SK-N-SH (cell line): ENCODE measurements at regions not wholly inside any gene's neighbourhood (a gene's known extent, or its start where the extent isn't known, plus 50 kb on each side); places are given as distances from the start of the nearest gene placed in this dataset.

Source experiments
- CTCF ChIA-PET: fragments of 300-600, 350-600 bp; formaldehyde crosslinking; extraction: SDS; loops from one replicate; lab custom pipeline; 2021; lab: Yijun Ruan, JAX
- POLR2A ChIA-PET: fragments of 350-600 bp; sonication (Branson Sonifier 250); formaldehyde crosslinking; extraction: SDS; loops from one replicate; lab custom pipeline; 2020; ENCODE audit warnings: antibody characterized with exemption, inconsistent platforms; lab: Yijun Ruan, JAX
- DNase-seq: peaks from one replicate; pipeline ENCODE4 v3.0.0; 2012
- H2AFZ ChIP-seq: fragments of 200-600 bp; sonication (generic); 2 replicates; pipeline ENCODE4 v1.8.1; 2016; ENCODE audit warnings: antibody characterized with exemption, mild to moderate bottlenecking, low read depth
- H3F3A ChIP-seq: fragments of 200-600 bp; sonication (generic); replicated peaks from 2 replicates; pipeline ENCODE3; 2016; ENCODE audit warnings: antibody characterized with exemption, mild to moderate bottlenecking; ENCODE audit not compliant: insufficient read depth
- H3K27ac ChIP-seq, 2 experiments: fragments of 200-500 bp in 1 of 2; fragments of 200-600 bp in 1 of 2; sonication (Bioruptor generic) in 1 of 2; sonication (generic), shearing (Covaris generic) in 1 of 2; 2 replicates each; pipeline versions ENCODE4 v1.5.1 to v1.6.1; 2014 to 2016; ENCODE audit warnings: low read depth in 2 of 2, inconsistent platforms in 1 of 2, low read length in 1 of 2, mild to moderate bottlenecking in 1 of 2, mixed read lengths in 1 of 2
- H3K27me3 ChIP-seq: fragments of 200-600 bp; sonication (generic), shearing (Covaris generic); 2 replicates; pipeline ENCODE4 v1.6.1; 2016; ENCODE audit warnings: mixed run types; ENCODE audit not compliant: insufficient read depth
- H3K36me3 ChIP-seq, 2 experiments: fragments of 200-500 bp in 1 of 2; fragments of 200-600 bp in 1 of 2; sonication (Bioruptor generic) in 1 of 2; sonication (generic) in 1 of 2; replicated peaks in 1 of 2; 2 replicates each; pipeline versions ENCODE3 to v1.5.1; 2014 to 2016; ENCODE audit warnings: low read length in 1 of 2, mild to moderate bottlenecking in 1 of 2; ENCODE audit not compliant: insufficient read depth in 2 of 2, control insufficient read depth in 1 of 2
- H3K4me1 ChIP-seq, 2 experiments: fragments of 200-500 bp in 1 of 2; fragments of 200-600 bp in 1 of 2; sonication (Bioruptor generic) in 1 of 2; sonication (generic), shearing (Covaris generic) in 1 of 2; 2 replicates each; pipeline versions ENCODE4 v1.5.1 to v1.6.1; 2014 to 2016; ENCODE audit warnings: low read depth in 1 of 2, low read length in 1 of 2, mixed run types in 1 of 2; ENCODE audit not compliant: insufficient read depth in 2 of 2, control insufficient read depth in 1 of 2
- H3K4me2 ChIP-seq: fragments of 200-600 bp; sonication (generic), shearing (Covaris generic); 2 replicates; pipeline ENCODE4 v1.6.1; 2017; ENCODE audit warnings: mixed run types
- H3K4me3 ChIP-seq, 2 experiments: fragments of 200-500 bp in 1 of 2; fragments of 200-600 bp in 1 of 2; sonication (Bioruptor generic) in 1 of 2; sonication (generic), shearing (Covaris generic) in 1 of 2; 2 replicates each; pipeline versions ENCODE4 v1.5.1 to v1.8.1; 2014 to 2016; ENCODE audit warnings: low read depth in 2 of 2, inconsistent platforms in 1 of 2, low read length in 1 of 2, mild to moderate bottlenecking in 1 of 2, mixed read lengths in 1 of 2, moderate library complexity in 1 of 2
- H3K79me2 ChIP-seq: fragments of 200-600 bp; sonication (generic); 2 replicates; pipeline ENCODE4 v1.8.1; 2017; ENCODE audit warnings: mild to moderate bottlenecking; ENCODE audit not compliant: insufficient read depth
- H3K9ac ChIP-seq: fragments of 200-600 bp; sonication (generic); 2 replicates; pipeline ENCODE4 v1.6.1; 2017; ENCODE audit warnings: mixed run types
- H3K9me2 ChIP-seq: fragments of 200-600 bp; sonication (generic); 2 replicates; pipeline ENCODE4 v1.6.1; 2017; ENCODE audit warnings: mixed run types
- H3K9me3 ChIP-seq: fragments of 200-600 bp; sonication (generic); 2 replicates; pipeline ENCODE4 v1.6.1; 2017; ENCODE audit warnings: mixed run types, mild to moderate bottlenecking, moderate library complexity
- H4K20me1 ChIP-seq: fragments of 200-600 bp; sonication (generic); 2 replicates; pipeline ENCODE4 v1.6.1; 2017; ENCODE audit warnings: mild to moderate bottlenecking, mixed run types; ENCODE audit not compliant: insufficient read depth
- FOXJ3 ChIP-seq: sonication (generic); formaldehyde crosslinking; IDR thresholded peaks from 2 replicates; pipeline ENCODE4 v1.5.1; 2020; ENCODE audit warnings: mild to moderate bottlenecking, missing genetic modification reagents
- FOXM1 ChIP-seq: IDR thresholded peaks from 2 replicates; pipeline ENCODE4 v1.4.0; 2012; ENCODE audit warnings: low read depth, mild to moderate bottlenecking
- GABPA ChIP-seq: IDR thresholded peaks from 2 replicates; pipeline ENCODE4 v1.4.0; 2012; ENCODE audit warnings: low read depth, mild to moderate bottlenecking
- JUND ChIP-seq: IDR thresholded peaks from 2 replicates; pipeline ENCODE4 v1.4.0; 2012
- MEF2A ChIP-seq: IDR thresholded peaks from 2 replicates; pipeline ENCODE4 v1.4.0; 2012; ENCODE audit warnings: low read depth, borderline replicate concordance
- MXI1 ChIP-seq: IDR thresholded peaks from 2 replicates; pipeline ENCODE4 v1.6.1; 2012; ENCODE audit warnings: mild to moderate bottlenecking, low read depth, low read length, improper control_type of control experiment
- NFIC ChIP-seq: IDR thresholded peaks from 2 replicates; pipeline ENCODE4 v1.4.0; 2012; ENCODE audit warnings: borderline replicate concordance
- NRF1 ChIP-seq: IDR thresholded peaks from 2 replicates; pipeline ENCODE4 v1.6.1; 2012; ENCODE audit warnings: low read depth, mild to moderate bottlenecking, low read length
- POLR2AphosphoS5 ChIP-seq: IDR thresholded peaks from 2 replicates; pipeline ENCODE4 v1.6.1; 2012; ENCODE audit warnings: low read depth, low read length
- RAD21 ChIP-seq: IDR thresholded peaks from 2 replicates; pipeline ENCODE4 v1.6.1; 2012; ENCODE audit warnings: mild to moderate bottlenecking, low read length
- RCOR1 ChIP-seq: fragments of 150-350 bp; IDR thresholded peaks from 2 replicates; pipeline ENCODE4 v1.6.1; 2017; ENCODE audit warnings: antibody characterized with exemption, low read length
- RXRA ChIP-seq: IDR thresholded peaks from 2 replicates; pipeline ENCODE4 v1.4.0; 2012; ENCODE audit warnings: low read depth, mild to moderate bottlenecking, borderline replicate concordance
- SIN3A ChIP-seq: IDR thresholded peaks from 2 replicates; pipeline ENCODE4 v1.6.1; 2012; ENCODE audit warnings: low read depth, mild to moderate bottlenecking, low read length, moderate library complexity, borderline replicate concordance
- TAF1 ChIP-seq: IDR thresholded peaks from 2 replicates; pipeline ENCODE4 v1.6.1; 2012; ENCODE audit warnings: low read depth, mild to moderate bottlenecking, low read length, moderate library complexity, borderline replicate concordance
- TCF12 ChIP-seq: IDR thresholded peaks from 2 replicates; pipeline ENCODE4 v1.4.0; 2012
- YY1 ChIP-seq: IDR thresholded peaks from 2 replicates; pipeline ENCODE4 v1.4.0; 2012; ENCODE audit warnings: low read depth, mild to moderate bottlenecking
- WGBS: methylation state at CpG from one replicate; pipeline ENCODE4 v1.1.6; 2017; ENCODE audit warnings: low lambda C conversion rate; 5-methylcytosine and 5-hydroxymethylcytosine counted together
- TF ChIP-seq, protein P1 (sequence below): fragments of 150-350 bp; IDR thresholded peaks from 2 replicates; pipeline ENCODE4 v1.6.1; 2017; ENCODE audit warnings: antibody characterized with exemption, low read length, low read depth, borderline replicate concordance
- TF ChIP-seq, protein P2 (sequence below): IDR thresholded peaks from 2 replicates; pipeline ENCODE4; 2012
- TF ChIP-seq, protein P3 (sequence below): IDR thresholded peaks from 2 replicates; pipeline ENCODE4 v1.4.0; 2012; ENCODE audit warnings: low read depth
- TF ChIP-seq, protein P4 (sequence below): IDR thresholded peaks from 2 replicates; pipeline ENCODE4 v1.6.1; 2012; ENCODE audit warnings: mild to moderate bottlenecking, low read depth, low read length, moderate library complexity
- TF ChIP-seq, protein P5 (sequence below): IDR thresholded peaks from 2 replicates; pipeline ENCODE4 v1.4.0; 2012; ENCODE audit warnings: low read depth, borderline replicate concordance
- TF ChIP-seq, protein P6 (sequence below): IDR thresholded peaks from 2 replicates; pipeline ENCODE4 v1.4.0; 2012; ENCODE audit warnings: low read depth, borderline replicate concordance

DNA sequence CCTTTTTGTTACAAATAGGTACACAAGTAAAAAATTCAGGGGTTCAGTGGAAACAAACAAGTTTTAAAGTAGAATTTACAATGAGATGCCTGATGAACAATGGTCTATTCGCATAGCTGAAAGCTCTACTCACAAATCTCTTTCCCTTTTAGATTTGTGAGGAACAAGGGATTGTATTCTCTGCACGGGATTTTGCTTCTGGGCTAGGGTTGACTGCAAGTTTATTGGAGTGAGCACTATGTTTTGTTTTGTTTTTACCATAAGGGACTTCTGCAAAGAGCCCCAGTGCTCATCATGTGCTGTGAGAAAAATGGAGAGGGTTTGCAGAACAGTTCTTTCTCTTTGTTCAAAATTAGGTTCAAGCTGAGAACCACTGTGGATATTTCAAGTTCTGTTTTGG is 160.5 kb downstream of the DLEU7 start:
- no peaks in the 10 kb centered on the region for H3K36me3 ChIP-seq
- no peak for DNase-seq
- POLR2A ChIA-PET: no interaction called here
- H3K4me2 ChIP-seq: no peak overlapping the region
- 84% methylated on average over 2 of the region's 2 CpGs for WGBS
- H3K9ac ChIP-seq: no peak overlapping the region
- H4K20me1 ChIP-seq: no peaks in the 10 kb centered on the region
- no peaks in the 10 kb centered on the region for H3K9me2 ChIP-seq
- no peak overlapping the region for H3K4me3 ChIP-seq
- H3K79me2 ChIP-seq: no peaks in the 10 kb centered on the region
- H2AFZ ChIP-seq: no peak overlapping the region
- H3K27me3 ChIP-seq: no peaks in the 10 kb centered on the region
- TF ChIP-seq RXRA (no peak), FOXM1 (no peak), RAD21 (no peak), YY1 (no peak), SIN3A (no peak), NFIC (no peak), POLR2AphosphoS5 (no peak), RCOR1 (no peak), FOXJ3 (CRISPR knock-in tag) (no peak), NRF1 (no peak), JUND (no peak)
- TF ChIP-seq, protein P1, sequence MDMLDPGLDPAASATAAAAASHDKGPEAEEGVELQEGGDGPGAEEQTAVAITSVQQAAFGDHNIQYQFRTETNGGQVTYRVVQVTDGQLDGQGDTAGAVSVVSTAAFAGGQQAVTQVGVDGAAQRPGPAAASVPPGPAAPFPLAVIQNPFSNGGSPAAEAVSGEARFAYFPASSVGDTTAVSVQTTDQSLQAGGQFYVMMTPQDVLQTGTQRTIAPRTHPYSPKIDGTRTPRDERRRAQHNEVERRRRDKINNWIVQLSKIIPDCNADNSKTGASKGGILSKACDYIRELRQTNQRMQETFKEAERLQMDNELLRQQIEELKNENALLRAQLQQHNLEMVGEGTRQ: no peak
- TF ChIP-seq, protein P2, sequence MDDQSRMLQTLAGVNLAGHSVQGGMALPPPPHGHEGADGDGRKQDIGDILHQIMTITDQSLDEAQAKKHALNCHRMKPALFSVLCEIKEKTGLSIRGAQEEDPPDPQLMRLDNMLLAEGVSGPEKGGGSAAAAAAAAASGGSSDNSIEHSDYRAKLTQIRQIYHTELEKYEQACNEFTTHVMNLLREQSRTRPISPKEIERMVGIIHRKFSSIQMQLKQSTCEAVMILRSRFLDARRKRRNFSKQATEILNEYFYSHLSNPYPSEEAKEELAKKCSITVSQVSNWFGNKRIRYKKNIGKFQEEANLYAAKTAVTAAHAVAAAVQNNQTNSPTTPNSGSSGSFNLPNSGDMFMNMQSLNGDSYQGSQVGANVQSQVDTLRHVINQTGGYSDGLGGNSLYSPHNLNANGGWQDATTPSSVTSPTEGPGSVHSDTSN: no peak
- H3K4me1 ChIP-seq: peaks cover 7 to 23% of the 10 kb centered on the region in 2 experiments
- H3K27ac ChIP-seq: no peak overlapping the region
- CTCF ChIA-PET: no interaction called here
- H3F3A ChIP-seq: peaks cover 11% of the 10 kb centered on the region
- no peaks in the 10 kb centered on the region for H3K9me3 ChIP-seq

DNA sequence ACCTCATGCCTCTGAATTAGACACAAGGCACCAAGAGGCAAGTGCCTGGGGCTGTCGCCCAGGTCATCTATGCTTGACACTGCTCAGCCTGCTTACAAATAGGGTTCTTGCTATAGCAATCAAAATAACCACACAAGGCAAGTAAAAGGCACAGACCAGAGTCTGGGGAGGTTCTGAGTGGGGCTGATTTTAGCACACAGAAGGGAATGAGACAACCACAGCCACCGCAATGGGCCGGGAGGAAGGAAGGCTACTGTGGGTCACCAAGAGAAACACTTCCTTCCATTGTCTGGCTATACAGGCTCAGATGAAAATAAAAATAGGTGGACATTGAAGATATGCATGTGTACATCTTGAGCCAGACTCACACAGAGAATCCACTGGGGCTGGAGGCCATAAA is 159.1 kb downstream of the DLEU7 start:
- no peaks in the 10 kb centered on the region for H3K9me3 ChIP-seq
- no peaks in the 10 kb centered on the region for H3K27me3 ChIP-seq
- H3K9me2 ChIP-seq: no peaks in the 10 kb centered on the region
- no peak overlapping the region for H2AFZ ChIP-seq
- no peak overlapping the region for H3K9ac ChIP-seq
- POLR2A ChIA-PET: no interaction called here
- no peaks in the 10 kb centered on the region for H3K36me3 ChIP-seq
- no peaks in the 10 kb centered on the region for H4K20me1 ChIP-seq
- CTCF ChIA-PET: no interaction called here
- H3F3A ChIP-seq: peaks cover 3% of the 10 kb centered on the region
- H3K4me2 ChIP-seq: no peak overlapping the region
- no peak overlapping the region for H3K27ac ChIP-seq
- peaks cover 7 to 9% of the 10 kb centered on the region in 2 experiments; a peak in 3 of 4 replicates for H3K4me1 ChIP-seq
- H3K4me3 ChIP-seq: no peak overlapping the region
- WGBS: 93% methylated on average over 3 of the region's 3 CpGs
- DNase-seq: no peak
- no peaks in the 10 kb centered on the region for H3K79me2 ChIP-seq
- TF ChIP-seq GABPA: no peak
- no peak for TF ChIP-seq FOXJ3 (CRISPR knock-in tag)
- TF ChIP-seq, protein P3, sequence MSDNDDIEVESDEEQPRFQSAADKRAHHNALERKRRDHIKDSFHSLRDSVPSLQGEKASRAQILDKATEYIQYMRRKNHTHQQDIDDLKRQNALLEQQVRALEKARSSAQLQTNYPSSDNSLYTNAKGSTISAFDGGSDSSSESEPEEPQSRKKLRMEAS: no peak
- TF ChIP-seq, protein P4, sequence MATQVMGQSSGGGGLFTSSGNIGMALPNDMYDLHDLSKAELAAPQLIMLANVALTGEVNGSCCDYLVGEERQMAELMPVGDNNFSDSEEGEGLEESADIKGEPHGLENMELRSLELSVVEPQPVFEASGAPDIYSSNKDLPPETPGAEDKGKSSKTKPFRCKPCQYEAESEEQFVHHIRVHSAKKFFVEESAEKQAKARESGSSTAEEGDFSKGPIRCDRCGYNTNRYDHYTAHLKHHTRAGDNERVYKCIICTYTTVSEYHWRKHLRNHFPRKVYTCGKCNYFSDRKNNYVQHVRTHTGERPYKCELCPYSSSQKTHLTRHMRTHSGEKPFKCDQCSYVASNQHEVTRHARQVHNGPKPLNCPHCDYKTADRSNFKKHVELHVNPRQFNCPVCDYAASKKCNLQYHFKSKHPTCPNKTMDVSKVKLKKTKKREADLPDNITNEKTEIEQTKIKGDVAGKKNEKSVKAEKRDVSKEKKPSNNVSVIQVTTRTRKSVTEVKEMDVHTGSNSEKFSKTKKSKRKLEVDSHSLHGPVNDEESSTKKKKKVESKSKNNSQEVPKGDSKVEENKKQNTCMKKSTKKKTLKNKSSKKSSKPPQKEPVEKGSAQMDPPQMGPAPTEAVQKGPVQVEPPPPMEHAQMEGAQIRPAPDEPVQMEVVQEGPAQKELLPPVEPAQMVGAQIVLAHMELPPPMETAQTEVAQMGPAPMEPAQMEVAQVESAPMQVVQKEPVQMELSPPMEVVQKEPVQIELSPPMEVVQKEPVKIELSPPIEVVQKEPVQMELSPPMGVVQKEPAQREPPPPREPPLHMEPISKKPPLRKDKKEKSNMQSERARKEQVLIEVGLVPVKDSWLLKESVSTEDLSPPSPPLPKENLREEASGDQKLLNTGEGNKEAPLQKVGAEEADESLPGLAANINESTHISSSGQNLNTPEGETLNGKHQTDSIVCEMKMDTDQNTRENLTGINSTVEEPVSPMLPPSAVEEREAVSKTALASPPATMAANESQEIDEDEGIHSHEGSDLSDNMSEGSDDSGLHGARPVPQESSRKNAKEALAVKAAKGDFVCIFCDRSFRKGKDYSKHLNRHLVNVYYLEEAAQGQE: no peak
- TF ChIP-seq, protein P5, sequence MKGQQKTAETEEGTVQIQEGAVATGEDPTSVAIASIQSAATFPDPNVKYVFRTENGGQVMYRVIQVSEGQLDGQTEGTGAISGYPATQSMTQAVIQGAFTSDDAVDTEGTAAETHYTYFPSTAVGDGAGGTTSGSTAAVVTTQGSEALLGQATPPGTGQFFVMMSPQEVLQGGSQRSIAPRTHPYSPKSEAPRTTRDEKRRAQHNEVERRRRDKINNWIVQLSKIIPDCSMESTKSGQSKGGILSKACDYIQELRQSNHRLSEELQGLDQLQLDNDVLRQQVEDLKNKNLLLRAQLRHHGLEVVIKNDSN: no peak
- TF ChIP-seq NRF1: no peak
- no peak for TF ChIP-seq JUND
- TF ChIP-seq MEF2A: no peak
- no peak for TF ChIP-seq TCF12
- no peak for TF ChIP-seq TAF1
- TF ChIP-seq SIN3A: no peak
- TF ChIP-seq, protein P6, sequence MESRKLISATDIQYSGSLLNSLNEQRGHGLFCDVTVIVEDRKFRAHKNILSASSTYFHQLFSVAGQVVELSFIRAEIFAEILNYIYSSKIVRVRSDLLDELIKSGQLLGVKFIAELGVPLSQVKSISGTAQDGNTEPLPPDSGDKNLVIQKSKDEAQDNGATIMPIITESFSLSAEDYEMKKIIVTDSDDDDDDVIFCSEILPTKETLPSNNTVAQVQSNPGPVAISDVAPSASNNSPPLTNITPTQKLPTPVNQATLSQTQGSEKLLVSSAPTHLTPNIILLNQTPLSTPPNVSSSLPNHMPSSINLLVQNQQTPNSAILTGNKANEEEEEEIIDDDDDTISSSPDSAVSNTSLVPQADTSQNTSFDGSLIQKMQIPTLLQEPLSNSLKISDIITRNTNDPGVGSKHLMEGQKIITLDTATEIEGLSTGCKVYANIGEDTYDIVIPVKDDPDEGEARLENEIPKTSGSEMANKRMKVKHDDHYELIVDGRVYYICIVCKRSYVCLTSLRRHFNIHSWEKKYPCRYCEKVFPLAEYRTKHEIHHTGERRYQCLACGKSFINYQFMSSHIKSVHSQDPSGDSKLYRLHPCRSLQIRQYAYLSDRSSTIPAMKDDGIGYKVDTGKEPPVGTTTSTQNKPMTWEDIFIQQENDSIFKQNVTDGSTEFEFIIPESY: no peak
- no peak for TF ChIP-seq RAD21
- no peak for TF ChIP-seq MXI1
